ENCODE measurements at regions not wholly inside any gene's neighbourhood (a gene's known extent, or its start where the extent isn't known, plus 50 kb on each side); places are given as distances from the start of the nearest gene placed in this dataset.

DNA sequence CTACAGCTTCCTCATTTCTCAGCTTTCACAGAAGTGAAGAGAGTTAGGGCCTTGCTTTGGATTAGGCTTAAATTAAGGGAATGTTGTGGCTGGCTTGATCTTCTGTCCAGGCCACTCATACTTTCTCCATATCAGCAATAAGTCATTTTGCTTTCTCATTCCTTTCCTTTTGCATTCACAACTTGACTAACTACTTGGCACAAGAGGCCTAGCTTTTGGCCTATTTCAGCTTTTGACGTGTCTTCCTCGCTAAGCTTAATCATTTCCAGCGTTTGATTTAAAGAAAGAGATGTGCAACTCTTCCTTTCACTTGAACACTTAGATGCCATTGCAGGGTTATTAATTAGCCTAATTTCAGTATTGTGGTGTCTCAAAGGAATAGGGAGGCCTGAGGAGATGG is 712.0 kb downstream of the INHBA start:
- Mint-ChIP-seq H3K4me1 (ENCODE audit: unreplicated experiment) (no peaks in the 10 kb centered on the region), H3K36me3 (ENCODE audit: low read depth, unreplicated experiment) (no peaks in the 10 kb centered on the region), H3K27ac (ENCODE audit: unreplicated experiment) (no peak overlapping the region), H3K4me3 (ENCODE audit: unreplicated experiment) (no peak overlapping the region), H3K9me3 (ENCODE audit: unreplicated experiment) (no peaks in the 10 kb centered on the region), H3K27me3 (ENCODE audit: unreplicated experiment) (no peaks in the 10 kb centered on the region)
- DNase-seq (ENCODE audit: low spot score): no peak
- TF ChIP-seq, protein P1, sequence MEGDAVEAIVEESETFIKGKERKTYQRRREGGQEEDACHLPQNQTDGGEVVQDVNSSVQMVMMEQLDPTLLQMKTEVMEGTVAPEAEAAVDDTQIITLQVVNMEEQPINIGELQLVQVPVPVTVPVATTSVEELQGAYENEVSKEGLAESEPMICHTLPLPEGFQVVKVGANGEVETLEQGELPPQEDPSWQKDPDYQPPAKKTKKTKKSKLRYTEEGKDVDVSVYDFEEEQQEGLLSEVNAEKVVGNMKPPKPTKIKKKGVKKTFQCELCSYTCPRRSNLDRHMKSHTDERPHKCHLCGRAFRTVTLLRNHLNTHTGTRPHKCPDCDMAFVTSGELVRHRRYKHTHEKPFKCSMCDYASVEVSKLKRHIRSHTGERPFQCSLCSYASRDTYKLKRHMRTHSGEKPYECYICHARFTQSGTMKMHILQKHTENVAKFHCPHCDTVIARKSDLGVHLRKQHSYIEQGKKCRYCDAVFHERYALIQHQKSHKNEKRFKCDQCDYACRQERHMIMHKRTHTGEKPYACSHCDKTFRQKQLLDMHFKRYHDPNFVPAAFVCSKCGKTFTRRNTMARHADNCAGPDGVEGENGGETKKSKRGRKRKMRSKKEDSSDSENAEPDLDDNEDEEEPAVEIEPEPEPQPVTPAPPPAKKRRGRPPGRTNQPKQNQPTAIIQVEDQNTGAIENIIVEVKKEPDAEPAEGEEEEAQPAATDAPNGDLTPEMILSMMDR (IDR thresholded peaks at IDR 0.05; ENCODE audit: unreplicated experiment): no peak

DNA sequence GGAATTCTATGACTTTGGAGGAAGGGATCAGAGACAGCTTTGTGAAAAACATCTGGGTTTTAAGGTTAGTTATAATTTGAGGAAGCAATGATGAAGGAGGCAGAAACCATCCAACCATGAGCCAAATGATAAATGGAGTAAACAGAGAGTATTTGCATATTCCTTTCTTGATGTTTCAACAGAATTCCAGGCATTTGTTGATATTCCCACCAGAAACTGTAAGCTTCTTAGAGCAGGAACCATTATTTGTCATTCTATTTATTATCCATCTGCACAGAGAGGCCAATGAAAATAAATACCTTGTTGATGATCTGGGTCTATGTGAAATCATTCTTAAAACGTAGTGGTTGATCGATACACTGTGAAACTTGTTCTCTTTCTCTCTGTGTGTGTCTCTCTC is 715.3 kb downstream of the INHBA start:
- H3K4me3 Mint-ChIP-seq (ENCODE audit: unreplicated experiment): no peak overlapping the region
- H3K36me3 Mint-ChIP-seq (ENCODE audit: low read depth, unreplicated experiment): no peaks in the 10 kb centered on the region
- no peaks in the 10 kb centered on the region for H3K27me3 Mint-ChIP-seq (ENCODE audit: unreplicated experiment)
- H3K4me1 Mint-ChIP-seq (ENCODE audit: unreplicated experiment): no peaks in the 10 kb centered on the region
- TF ChIP-seq, protein P1 (IDR thresholded peaks at IDR 0.05; ENCODE audit: unreplicated experiment): no peak
- no peak overlapping the region for H3K27ac Mint-ChIP-seq (ENCODE audit: unreplicated experiment)
- no peak for DNase-seq (ENCODE audit: low spot score)
- H3K9me3 Mint-ChIP-seq (ENCODE audit: unreplicated experiment): no peaks in the 10 kb centered on the region

DNA sequence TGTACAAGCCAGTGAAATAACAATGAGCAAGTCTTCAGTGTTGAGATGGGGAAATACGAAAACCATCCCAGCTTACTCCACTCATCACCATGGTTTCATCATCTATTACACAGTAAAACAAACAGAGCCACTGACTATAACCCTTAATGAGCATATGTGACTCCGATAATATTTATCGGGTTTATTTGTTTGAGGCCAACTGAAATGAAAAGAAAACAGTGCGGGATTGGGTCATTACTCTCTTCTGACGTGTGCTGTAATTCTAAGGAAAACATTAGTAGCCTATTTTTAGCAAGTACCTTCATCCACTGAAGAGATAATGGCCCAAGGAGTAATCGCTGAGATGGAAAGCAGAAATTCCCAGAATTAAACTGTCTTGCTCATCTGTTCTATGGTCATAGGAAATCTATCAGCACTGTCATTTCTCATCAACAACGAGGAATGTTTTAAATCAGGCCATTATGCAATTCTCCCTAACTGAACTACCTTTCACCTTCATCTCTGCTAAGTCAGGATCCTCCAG is 716.5 kb downstream of the INHBA start:
- Mint-ChIP-seq H3K9me3 (ENCODE audit: unreplicated experiment) (no peaks in the 10 kb centered on the region), H3K36me3 (ENCODE audit: low read depth, unreplicated experiment) (no peaks in the 10 kb centered on the region), H3K4me3 (ENCODE audit: unreplicated experiment) (no peak overlapping the region), H3K27me3 (ENCODE audit: unreplicated experiment) (no peaks in the 10 kb centered on the region), H3K4me1 (ENCODE audit: unreplicated experiment) (no peaks in the 10 kb centered on the region), H3K27ac (ENCODE audit: unreplicated experiment) (no peak overlapping the region)
- DNase-seq (ENCODE audit: low spot score): no peak
- TF ChIP-seq, protein P1 (IDR thresholded peaks at IDR 0.05; ENCODE audit: unreplicated experiment): no peak

DNA sequence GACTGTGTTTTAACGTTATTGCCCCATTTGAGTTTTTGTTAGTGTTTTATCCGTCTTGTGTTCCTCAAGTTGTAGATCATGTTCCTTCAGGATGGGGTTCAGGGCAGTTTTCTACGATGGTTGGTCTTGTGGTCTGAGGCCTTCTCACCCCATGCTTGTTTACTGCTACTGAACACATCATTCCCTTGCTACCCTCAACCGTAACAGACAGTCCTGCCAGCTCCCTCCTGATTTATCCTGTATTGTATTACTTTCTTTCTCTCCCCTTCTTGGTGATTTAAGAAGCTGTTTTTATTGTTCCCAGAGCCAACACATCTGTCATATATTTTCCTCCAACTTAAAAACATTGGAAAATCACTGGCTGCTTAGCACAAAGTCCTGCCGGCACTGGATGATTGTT is 719.8 kb downstream of the INHBA start:
- no peak overlapping the region for H3K27ac Mint-ChIP-seq (ENCODE audit: unreplicated experiment)
- no peaks in the 10 kb centered on the region for H3K4me1 Mint-ChIP-seq (ENCODE audit: unreplicated experiment)
- H3K9me3 Mint-ChIP-seq (ENCODE audit: unreplicated experiment): no peaks in the 10 kb centered on the region
- TF ChIP-seq, protein P1 (IDR thresholded peaks at IDR 0.05; ENCODE audit: unreplicated experiment): no peak
- H3K27me3 Mint-ChIP-seq (ENCODE audit: unreplicated experiment): no peaks in the 10 kb centered on the region
- H3K36me3 Mint-ChIP-seq (ENCODE audit: low read depth, unreplicated experiment): no peaks in the 10 kb centered on the region
- no peak for DNase-seq (ENCODE audit: low spot score)
- no peak overlapping the region for H3K4me3 Mint-ChIP-seq (ENCODE audit: unreplicated experiment)

DNA sequence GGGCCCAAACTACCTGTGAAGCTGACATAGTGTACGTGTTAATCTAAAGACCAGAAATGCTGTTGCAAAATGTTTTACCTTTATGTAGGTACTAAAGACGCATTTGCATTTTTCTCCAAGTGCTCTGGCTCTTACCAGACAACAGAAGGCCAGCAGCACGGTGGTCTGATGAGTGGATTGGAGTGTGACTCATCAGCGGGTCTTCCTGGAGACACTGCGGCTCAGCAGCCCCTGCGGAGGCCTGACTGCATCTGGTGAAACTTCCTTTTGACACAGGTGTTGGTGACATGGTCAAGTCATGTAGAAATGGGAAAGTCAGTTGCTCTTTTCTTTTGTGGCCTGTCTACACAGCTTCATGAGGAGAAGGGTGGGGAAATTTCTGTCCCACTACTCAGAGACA is 723.6 kb downstream of the INHBA start:
- no peaks in the 10 kb centered on the region for H3K9me3 Mint-ChIP-seq (ENCODE audit: unreplicated experiment)
- no peak overlapping the region for H3K27ac Mint-ChIP-seq (ENCODE audit: unreplicated experiment)
- peaks cover 10% of the 10 kb centered on the region for H3K4me1 Mint-ChIP-seq (ENCODE audit: unreplicated experiment)
- no peaks in the 10 kb centered on the region for H3K36me3 Mint-ChIP-seq (ENCODE audit: low read depth, unreplicated experiment)
- DNase-seq (ENCODE audit: low spot score): no peak
- no peaks in the 10 kb centered on the region for H3K27me3 Mint-ChIP-seq (ENCODE audit: unreplicated experiment)
- TF ChIP-seq, protein P1 (IDR thresholded peaks at IDR 0.05; ENCODE audit: unreplicated experiment): no peak
- no peak overlapping the region for H3K4me3 Mint-ChIP-seq (ENCODE audit: unreplicated experiment)
